ENCODE measurements at regions not wholly inside any gene's neighbourhood (a gene's known extent, or its start where the extent isn't known, plus 50 kb on each side); places are given as distances from the start of the nearest gene placed in this dataset.

DNA sequence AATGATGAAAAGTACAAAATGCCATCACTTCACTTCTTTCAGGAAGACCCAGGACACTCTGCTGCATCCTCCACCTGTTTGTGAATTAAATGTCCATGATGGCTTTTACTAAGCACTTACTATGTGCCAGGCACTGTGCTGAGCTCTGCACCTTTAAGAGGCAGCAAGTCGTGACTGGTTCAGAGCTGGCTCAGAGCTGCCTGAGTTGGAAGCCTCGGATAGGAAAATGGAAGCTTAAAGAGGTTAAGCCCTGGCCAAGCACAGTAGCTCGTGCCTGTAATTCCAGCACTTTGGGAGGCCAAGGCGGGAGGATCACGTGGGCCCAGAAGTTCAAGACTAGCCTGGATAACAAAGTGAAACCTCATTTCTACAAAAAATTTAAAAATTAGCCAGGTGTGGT is 95.6 kb downstream of the SNX5 start (continued):
- TF ChIP-seq TCF7 (IDR thresholded peaks at IDR 0.05; ENCODE audit: low read depth), result 0 out of 2 replicates have a peak, but pooled peaks have one; percentile 4
- 0 out of 2 replicates have a peak, but pooled peaks have one; percentile 16 for TF ChIP-seq ZNF792 (CRISPR knock-in tag; IDR thresholded peaks at IDR 0.05)
- TF ChIP-seq ZNF24 (IDR thresholded peaks at IDR 0.05), result 0 out of 2 replicates have a peak, but pooled peaks have one; percentile 56
- no peak for TF ChIP-seq ZNF678 (CRISPR knock-in tag; IDR thresholded peaks at IDR 0.05)
- peak; percentile 37; the same call in 1 of the 2 replicates for TF ChIP-seq ZNF607 (CRISPR knock-in tag; IDR thresholded peaks at IDR 0.05; ENCODE audit: borderline replicate concordance)
- TF ChIP-seq KDM1A (CRISPR knock-in tag; IDR thresholded peaks at IDR 0.05), result peak; percentile 77; the same call in 1 of the 2 replicates
- TF ChIP-seq MED13 (CRISPR knock-in tag; IDR thresholded peaks at IDR 0.05), result no peak
- TF ChIP-seq, protein P1, sequence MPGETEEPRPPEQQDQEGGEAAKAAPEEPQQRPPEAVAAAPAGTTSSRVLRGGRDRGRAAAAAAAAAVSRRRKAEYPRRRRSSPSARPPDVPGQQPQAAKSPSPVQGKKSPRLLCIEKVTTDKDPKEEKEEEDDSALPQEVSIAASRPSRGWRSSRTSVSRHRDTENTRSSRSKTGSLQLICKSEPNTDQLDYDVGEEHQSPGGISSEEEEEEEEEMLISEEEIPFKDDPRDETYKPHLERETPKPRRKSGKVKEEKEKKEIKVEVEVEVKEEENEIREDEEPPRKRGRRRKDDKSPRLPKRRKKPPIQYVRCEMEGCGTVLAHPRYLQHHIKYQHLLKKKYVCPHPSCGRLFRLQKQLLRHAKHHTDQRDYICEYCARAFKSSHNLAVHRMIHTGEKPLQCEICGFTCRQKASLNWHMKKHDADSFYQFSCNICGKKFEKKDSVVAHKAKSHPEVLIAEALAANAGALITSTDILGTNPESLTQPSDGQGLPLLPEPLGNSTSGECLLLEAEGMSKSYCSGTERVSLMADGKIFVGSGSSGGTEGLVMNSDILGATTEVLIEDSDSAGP (CRISPR knock-in tag; IDR thresholded peaks at IDR 0.05; ENCODE audit: borderline replicate concordance), result peak; percentile 58; the same call in 1 of the 2 replicates
- TF ChIP-seq, protein P2, sequence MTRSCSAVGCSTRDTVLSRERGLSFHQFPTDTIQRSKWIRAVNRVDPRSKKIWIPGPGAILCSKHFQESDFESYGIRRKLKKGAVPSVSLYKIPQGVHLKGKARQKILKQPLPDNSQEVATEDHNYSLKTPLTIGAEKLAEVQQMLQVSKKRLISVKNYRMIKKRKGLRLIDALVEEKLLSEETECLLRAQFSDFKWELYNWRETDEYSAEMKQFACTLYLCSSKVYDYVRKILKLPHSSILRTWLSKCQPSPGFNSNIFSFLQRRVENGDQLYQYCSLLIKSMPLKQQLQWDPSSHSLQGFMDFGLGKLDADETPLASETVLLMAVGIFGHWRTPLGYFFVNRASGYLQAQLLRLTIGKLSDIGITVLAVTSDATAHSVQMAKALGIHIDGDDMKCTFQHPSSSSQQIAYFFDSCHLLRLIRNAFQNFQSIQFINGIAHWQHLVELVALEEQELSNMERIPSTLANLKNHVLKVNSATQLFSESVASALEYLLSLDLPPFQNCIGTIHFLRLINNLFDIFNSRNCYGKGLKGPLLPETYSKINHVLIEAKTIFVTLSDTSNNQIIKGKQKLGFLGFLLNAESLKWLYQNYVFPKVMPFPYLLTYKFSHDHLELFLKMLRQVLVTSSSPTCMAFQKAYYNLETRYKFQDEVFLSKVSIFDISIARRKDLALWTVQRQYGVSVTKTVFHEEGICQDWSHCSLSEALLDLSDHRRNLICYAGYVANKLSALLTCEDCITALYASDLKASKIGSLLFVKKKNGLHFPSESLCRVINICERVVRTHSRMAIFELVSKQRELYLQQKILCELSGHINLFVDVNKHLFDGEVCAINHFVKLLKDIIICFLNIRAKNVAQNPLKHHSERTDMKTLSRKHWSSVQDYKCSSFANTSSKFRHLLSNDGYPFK (CRISPR knock-in tag; IDR thresholded peaks at IDR 0.05; ENCODE audit: borderline replicate concordance), result peak; percentile 84
- 0 out of 2 replicates have a peak, but pooled peaks have one; percentile 25 for TF ChIP-seq ELF1 (CRISPR knock-in tag; IDR thresholded peaks at IDR 0.05)
- TF ChIP-seq RBM22 (optimal IDR thresholded peaks at IDR 0.05; ENCODE audit: low read length), result no peak
- peak; percentile 91 for TF ChIP-seq ZMYM3 (CRISPR knock-in tag; IDR thresholded peaks at IDR 0.05)

Data from HepG2 (cell line).